LoVo (cell line): ENCODE measurements at regions not wholly inside any gene's neighbourhood (a gene's known extent, or its start where the extent isn't known, plus 50 kb on each side); places are given as distances from the start of the nearest gene placed in this dataset.
"Not testable (repeated sequence)": the region's sequence is repeated elsewhere in the genome, so short reads cannot be mapped to it uniquely, and the experiment has no call there.

Experiments
- DNase-seq: peaks from one replicate; pipeline ENCODE4 v3.0.0-alpha.2; 2016; ENCODE audit warnings: low spot score

GRCh38 chr2:35440308-35440707 is 915.3 kb upstream of the CRIM1 start:
- DNase-seq = not testable (repeated sequence)

GRCh38 chr2:35436893-35437292 is 918.7 kb upstream of the CRIM1 start:
- not testable (repeated sequence) for DNase-seq

- DNase-seq = peak; percentile 24
These were observed 927.0 kb upstream of the CRIM1 start for GRCh38 chr2:35428548-35428947.

- DNase-seq = no peak
These were observed 934.1 kb upstream of the CRIM1 start for GRCh38 chr2:35421485-35421884.

GRCh38 chr2:35417293-35417692 is 938.3 kb upstream of the CRIM1 start:
- no peak for DNase-seq

- no peak for DNase-seq
These were observed 939.0 kb upstream of the CRIM1 start for GRCh38 chr2:35416391-35417140.

GRCh38 chr2:35415942-35416341 is 939.6 kb upstream of the CRIM1 start:
- DNase-seq = no peak

- DNase-seq = no peak
These were observed 940.3 kb upstream of the CRIM1 start for GRCh38 chr2:35415282-35415681.

- peak; percentile 54 for DNase-seq
These were observed 945.0 kb upstream of the CRIM1 start for GRCh38 chr2:35410431-35411061.

- no peak for DNase-seq
These were observed 945.8 kb upstream of the CRIM1 start for GRCh38 chr2:35409762-35410161.

GRCh38 chr2:35408320-35408719 is 947.3 kb upstream of the CRIM1 start:
- DNase-seq = no peak

- no peak for DNase-seq
These were observed 963.7 kb upstream of the CRIM1 start for GRCh38 chr2:35391736-35392442.

- no peak for DNase-seq
These were observed 976.8 kb upstream of the CRIM1 start for GRCh38 chr2:35378791-35379190.

- DNase-seq = no peak
These were observed 980.7 kb upstream of the CRIM1 start for GRCh38 chr2:35374845-35375244.

GRCh38 chr2:35365859-35366258 is 989.7 kb upstream of the CRIM1 start:
- peak; percentile 11 for DNase-seq

- DNase-seq = no peak
These were observed 999.2 kb upstream of the CRIM1 start for GRCh38 chr2:35356332-35356731.

- DNase-seq = no peak
These were observed 1000.5 kb upstream of the CRIM1 start for GRCh38 chr2:35355056-35355455.

- no peak for DNase-seq
These were observed 1008.0 kb upstream of the CRIM1 start for GRCh38 chr2:35347561-35347960.

GRCh38 chr2:35343135-35343534 is 1012.4 kb upstream of the CRIM1 start:
- no peak for DNase-seq

GRCh38 chr2:35339211-35339610 is 1016.4 kb upstream of the CRIM1 start:
- no peak for DNase-seq

- no peak for DNase-seq
These were observed 1017.7 kb upstream of the CRIM1 start for GRCh38 chr2:35337922-35338321.

- no peak for DNase-seq
These were observed 1041.5 kb upstream of the CRIM1 start for GRCh38 chr2:35314049-35314448.

- DNase-seq = no peak
These were observed 1054.2 kb upstream of the CRIM1 start for GRCh38 chr2:35301369-35301768.
